IPS-15b (cell line): ENCODE measurements at regions not wholly inside any gene's neighbourhood (a gene's known extent, or its start where the extent isn't known, plus 50 kb on each side); places are given as distances from the start of the nearest gene placed in this dataset.
"Not testable (repeated sequence)": the region's sequence is repeated elsewhere in the genome, so short reads cannot be mapped to it uniquely, and the experiment has no call there.

Experiments used
- H3K27me3 ChIP-seq: one replicate; pipeline ENCODE4 v1.6.1; 2013; ENCODE audit warnings: low read length; ENCODE audit not compliant: control insufficient read depth, insufficient read depth
- H3K36me3 ChIP-seq: one replicate; pipeline ENCODE4 v1.6.1; 2013; ENCODE audit warnings: low read length; ENCODE audit not compliant: control insufficient read depth, insufficient read depth
- H3K4me1 ChIP-seq: one replicate; pipeline ENCODE4 v1.6.1; 2013; ENCODE audit warnings: mild to moderate bottlenecking, low read length; ENCODE audit not compliant: control insufficient read depth, insufficient read depth
- H3K4me3 ChIP-seq: one replicate; pipeline ENCODE4 v1.5.1; 2013; ENCODE audit warnings: low read depth, low read length
- H3K9ac ChIP-seq: one replicate; pipeline ENCODE4 v1.6.1; 2013; ENCODE audit warnings: low read depth, mild to moderate bottlenecking, low read length
- H3K9me3 ChIP-seq: one replicate; pipeline ENCODE4 v1.6.1; 2013; ENCODE audit warnings: mild to moderate bottlenecking, low read length; ENCODE audit not compliant: control insufficient read depth, insufficient read depth

DNA sequence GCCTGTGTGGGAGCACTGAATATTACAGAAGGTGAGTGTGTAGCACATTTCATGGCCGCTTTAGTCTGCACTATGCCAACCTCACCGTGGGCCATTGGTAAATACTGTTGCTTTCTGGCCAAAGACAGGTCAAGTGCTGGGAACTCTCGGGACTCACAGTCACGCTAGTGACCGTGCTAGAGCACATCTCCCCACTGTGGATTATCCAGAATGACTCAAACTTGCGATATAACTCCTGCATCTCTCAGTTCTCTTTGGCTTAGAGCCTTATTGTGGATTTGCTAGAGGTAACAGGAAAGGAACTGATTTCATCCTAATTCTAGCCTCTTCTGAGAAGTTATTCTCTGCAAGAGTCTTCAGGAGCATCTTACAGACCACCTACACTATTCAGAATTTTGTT, 86.5 kb downstream of the DAD1 start:
- H3K27me3 ChIP-seq: no peaks in the 10 kb centered on the region
- H3K4me3 ChIP-seq: no peak overlapping the region
- no peak overlapping the region for H3K9ac ChIP-seq
- no peaks in the 10 kb centered on the region for H3K9me3 ChIP-seq
- no peaks in the 10 kb centered on the region for H3K36me3 ChIP-seq
- H3K4me1 ChIP-seq: no peaks in the 10 kb centered on the region

DNA sequence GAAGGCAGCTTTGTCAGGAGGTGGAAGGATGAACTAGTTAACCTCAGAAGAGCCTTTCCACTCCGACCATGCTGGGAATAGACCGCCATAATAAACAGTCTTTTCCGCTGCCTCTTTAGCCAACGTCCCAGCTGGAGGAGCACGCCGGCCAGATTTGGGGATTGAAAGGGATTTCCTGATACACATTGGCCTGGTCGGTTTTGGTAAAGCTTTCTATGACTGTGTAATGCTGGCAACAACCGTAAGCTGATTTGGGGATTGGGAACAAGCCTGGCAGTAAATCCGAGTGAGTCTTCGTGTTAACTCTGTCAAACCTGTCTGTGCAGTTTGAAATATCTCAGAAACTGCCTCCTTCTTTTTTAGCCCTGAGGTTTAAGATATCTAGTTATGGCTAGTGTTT, 87.0 kb downstream of the DAD1 start:
- H3K36me3 ChIP-seq: no peaks in the 10 kb centered on the region
- no peaks in the 10 kb centered on the region for H3K9me3 ChIP-seq
- no peak overlapping the region for H3K4me3 ChIP-seq
- no peaks in the 10 kb centered on the region for H3K27me3 ChIP-seq
- H3K4me1 ChIP-seq: no peaks in the 10 kb centered on the region
- H3K9ac ChIP-seq: no peak overlapping the region

DNA sequence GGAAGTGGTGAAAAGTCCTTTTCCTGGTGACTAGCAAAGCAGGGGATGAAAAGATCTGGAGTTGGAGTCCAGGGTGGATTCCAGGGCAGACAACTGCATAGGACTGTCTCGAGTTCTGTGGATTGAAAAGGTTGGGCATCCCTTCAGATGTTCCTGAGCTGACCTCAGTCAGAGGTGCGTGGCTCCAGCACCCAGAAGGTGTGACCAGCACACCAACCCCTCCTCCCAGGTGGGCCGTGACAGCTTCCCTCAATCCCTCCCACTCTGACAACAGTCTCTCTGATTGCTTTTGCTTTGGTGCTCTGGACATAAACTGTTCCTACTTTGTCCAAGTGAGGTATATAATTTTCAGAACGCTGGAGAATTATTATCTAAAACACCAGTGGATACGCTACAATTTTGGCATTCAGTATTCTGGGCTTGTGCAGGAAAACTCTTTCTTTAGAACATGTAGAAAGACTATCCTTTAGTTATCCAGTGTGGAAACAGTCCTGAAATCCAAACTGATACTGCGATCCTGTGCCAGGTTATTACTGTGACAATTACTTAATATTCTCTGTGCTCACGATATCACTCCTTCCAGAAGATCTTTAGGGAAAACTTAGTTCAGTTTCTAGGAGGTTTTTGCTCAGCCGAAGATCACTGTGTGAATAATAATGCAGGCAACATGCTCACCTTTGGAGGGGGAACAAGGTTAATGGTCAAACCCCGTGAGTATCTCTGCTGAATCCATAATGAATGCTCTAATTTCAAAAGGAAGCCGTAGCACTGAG, 87.9 kb downstream of the DAD1 start:
- no peak overlapping the region for H3K9ac ChIP-seq
- no peak overlapping the region for H3K4me3 ChIP-seq
- no peaks in the 10 kb centered on the region for H3K4me1 ChIP-seq
- no peaks in the 10 kb centered on the region for H3K27me3 ChIP-seq
- H3K36me3 ChIP-seq: no peaks in the 10 kb centered on the region
- H3K9me3 ChIP-seq: no peaks in the 10 kb centered on the region

DNA sequence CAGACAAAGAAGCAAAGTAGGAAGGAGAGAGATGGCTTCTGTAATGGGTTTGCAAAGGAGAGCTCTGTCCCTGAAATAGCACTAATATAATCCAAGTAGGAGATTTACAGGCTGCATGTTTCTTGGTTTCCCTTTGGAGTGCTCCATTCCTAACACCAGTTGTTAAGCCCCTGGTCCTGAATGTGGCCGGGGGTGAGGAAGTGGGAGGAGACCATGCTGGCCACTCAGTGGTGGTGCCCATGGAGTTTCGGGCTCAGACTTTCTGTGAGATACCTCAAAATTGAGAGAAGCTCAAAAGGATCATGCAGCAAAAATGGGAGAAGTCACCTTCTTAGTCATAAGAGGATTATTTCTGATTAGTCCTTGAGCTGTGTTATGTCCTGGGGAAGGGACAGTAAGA, 88.5 kb downstream of the DAD1 start:
- no peaks in the 10 kb centered on the region for H3K4me1 ChIP-seq

DNA sequence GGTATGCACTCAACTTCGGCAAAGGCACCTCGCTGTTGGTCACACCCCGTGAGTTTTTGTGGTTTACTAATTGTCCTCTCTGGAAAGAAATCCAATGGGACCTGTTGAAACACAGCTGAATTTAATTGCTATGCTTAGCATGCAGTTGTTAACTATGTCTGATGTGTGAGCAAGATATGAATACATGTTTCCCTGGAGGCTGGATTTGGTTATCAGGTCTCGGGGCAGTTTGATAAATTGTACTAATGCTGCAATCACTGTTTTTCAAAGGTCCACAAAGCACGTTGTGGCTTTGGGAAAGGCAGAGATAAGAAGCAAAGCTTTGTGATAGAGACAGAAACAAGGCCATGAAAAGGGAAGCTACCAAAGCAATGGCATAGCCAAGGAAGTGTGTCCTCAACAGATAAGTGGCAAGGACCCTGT, 91.3 kb downstream of the DAD1 start:
- Histone ChIP-seq H3K9me3 (no peaks in the 10 kb centered on the region), H3K9ac (no peak overlapping the region), H3K27me3 (no peaks in the 10 kb centered on the region), H3K4me3 (no peak overlapping the region), H3K36me3 (no peaks in the 10 kb centered on the region), H3K4me1 (no peaks in the 10 kb centered on the region)

More for the DNA sequence above, 88.5 kb downstream of the DAD1 start:
- Histone ChIP-seq H3K9me3 (no peaks in the 10 kb centered on the region), H3K4me3 (no peak overlapping the region), H3K27me3 (no peaks in the 10 kb centered on the region), H3K9ac (no peak overlapping the region), H3K36me3 (no peaks in the 10 kb centered on the region)

DNA sequence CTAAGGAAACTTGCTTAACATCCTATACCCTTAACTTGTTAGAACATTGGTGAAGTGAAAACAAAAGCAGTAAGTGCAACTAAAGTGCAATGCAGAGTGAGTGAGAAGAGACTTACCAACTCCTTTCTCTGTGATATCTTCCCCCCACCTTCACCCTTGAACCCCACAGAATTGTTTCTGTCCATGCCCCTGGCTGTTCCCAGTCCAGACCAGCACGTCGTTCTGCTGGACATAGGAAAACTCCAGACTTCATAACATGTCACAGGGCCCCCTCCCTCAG, 91.9 kb downstream of the DAD1 start:
- Histone ChIP-seq H3K27me3 (no peaks in the 10 kb centered on the region), H3K4me1 (no peaks in the 10 kb centered on the region), H3K9ac (no peak overlapping the region), H3K4me3 (no peak overlapping the region), H3K9me3 (no peaks in the 10 kb centered on the region), H3K36me3 (no peaks in the 10 kb centered on the region)

DNA sequence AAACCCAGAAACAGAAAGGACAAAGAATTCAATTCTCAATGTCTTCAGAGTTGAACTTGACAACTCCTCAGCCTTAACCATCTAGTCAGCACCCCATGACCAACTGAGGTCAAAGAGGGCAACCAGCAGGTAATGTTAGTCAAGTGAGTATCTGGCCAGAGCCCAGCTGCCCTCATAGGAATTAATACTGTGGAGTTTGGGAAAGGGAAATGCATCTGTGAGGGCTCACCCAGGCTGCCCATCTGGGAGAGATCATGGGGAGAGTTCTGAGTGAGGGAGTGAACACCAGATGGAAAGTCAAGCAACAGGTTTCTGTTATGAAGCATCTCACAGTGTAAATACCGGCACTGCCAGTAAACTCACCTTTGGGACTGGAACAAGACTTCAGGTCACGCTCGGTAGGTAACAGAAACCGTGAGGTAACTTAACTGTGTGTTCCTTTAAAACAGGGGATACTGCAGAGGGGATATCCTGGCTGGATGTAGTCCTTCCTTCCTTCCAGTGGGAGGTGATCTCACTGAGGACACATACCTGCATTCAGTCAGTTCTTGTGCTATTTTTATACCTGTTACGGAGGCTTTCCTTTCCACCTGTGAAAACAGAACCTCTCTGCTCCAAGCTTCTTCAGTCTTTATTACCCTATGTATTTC, 94.4 kb downstream of the DAD1 start:
- H3K4me1 ChIP-seq: no peaks in the 10 kb centered on the region
- no peaks in the 10 kb centered on the region for H3K27me3 ChIP-seq
- H3K9ac ChIP-seq: no peak overlapping the region
- H3K9me3 ChIP-seq: no peaks in the 10 kb centered on the region
- no peak overlapping the region for H3K4me3 ChIP-seq
- H3K36me3 ChIP-seq: no peaks in the 10 kb centered on the region

DNA sequence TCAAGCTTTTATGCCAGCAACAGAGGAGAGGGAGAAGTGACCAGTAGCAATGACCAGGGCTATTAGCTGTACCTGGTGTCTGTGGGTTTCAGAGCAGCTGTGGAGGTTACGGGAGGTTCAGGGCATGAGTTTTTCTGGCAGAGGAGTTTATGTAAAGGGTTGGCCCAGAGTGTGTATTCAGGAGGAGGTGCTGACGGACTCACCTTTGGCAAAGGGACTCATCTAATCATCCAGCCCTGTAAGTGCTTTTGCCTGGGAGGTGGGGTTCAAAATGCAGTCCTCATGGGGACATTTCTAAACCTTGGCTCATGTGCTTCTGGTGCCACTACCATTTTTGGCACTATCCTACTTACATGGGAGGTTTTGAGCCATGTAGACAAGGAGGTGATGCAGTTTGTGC, 95.3 kb downstream of the DAD1 start:
- Histone ChIP-seq H3K36me3 (no peaks in the 10 kb centered on the region), H3K4me1 (no peaks in the 10 kb centered on the region)

DNA sequence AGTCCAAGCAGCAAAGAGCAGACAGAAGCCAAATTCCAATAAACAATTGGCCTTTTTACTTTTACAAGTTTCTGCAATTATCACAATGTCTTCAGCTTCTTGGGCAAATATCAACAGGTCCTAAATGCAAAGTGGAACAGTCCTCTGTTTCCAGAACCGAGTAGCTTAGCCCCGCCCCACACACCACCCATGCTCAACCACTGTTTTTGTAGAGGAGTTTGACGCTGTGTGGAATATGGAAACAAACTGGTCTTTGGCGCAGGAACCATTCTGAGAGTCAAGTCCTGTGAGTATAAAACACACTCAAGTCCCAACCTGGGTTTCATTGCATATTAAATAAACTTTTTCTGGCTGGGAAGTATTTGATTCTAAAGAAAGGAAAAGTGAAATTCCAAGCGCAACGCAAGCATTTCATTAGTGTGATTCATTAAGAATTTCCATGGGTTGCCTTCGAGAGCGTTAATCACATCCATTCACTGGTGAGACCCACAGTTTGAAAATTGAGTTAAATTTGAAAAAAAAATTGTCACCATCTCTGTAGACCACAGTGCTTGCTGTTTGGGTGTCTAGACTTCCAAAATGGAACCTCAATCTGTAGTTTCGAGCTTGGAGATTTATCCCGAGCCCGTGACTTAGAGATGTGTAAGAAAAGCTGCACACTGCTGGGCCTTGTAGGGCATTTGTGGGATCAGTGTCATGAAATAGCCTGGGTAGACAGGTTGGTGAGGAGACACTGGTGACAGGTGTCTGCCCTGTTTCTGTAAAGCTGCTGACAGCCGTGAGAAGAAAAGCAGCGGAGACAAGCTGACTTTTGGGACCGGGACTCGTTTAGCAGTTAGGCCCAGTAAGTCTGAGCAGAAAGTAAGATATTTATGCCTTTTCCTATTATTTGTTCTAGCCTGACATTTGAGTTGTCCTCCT, 96.1 kb downstream of the DAD1 start:
- Histone ChIP-seq H3K4me1 (no peaks in the 10 kb centered on the region), H3K36me3 (no peaks in the 10 kb centered on the region), H3K9ac (no peak overlapping the region), H3K27me3 (no peaks in the 10 kb centered on the region), H3K9me3 (no peaks in the 10 kb centered on the region), H3K4me3 (no peak overlapping the region)

More for the DNA sequence above, 95.3 kb downstream of the DAD1 start:
- Histone ChIP-seq H3K9me3 (no peaks in the 10 kb centered on the region), H3K27me3 (no peaks in the 10 kb centered on the region), H3K9ac (no peak overlapping the region), H3K4me3 (no peak overlapping the region)

DNA sequence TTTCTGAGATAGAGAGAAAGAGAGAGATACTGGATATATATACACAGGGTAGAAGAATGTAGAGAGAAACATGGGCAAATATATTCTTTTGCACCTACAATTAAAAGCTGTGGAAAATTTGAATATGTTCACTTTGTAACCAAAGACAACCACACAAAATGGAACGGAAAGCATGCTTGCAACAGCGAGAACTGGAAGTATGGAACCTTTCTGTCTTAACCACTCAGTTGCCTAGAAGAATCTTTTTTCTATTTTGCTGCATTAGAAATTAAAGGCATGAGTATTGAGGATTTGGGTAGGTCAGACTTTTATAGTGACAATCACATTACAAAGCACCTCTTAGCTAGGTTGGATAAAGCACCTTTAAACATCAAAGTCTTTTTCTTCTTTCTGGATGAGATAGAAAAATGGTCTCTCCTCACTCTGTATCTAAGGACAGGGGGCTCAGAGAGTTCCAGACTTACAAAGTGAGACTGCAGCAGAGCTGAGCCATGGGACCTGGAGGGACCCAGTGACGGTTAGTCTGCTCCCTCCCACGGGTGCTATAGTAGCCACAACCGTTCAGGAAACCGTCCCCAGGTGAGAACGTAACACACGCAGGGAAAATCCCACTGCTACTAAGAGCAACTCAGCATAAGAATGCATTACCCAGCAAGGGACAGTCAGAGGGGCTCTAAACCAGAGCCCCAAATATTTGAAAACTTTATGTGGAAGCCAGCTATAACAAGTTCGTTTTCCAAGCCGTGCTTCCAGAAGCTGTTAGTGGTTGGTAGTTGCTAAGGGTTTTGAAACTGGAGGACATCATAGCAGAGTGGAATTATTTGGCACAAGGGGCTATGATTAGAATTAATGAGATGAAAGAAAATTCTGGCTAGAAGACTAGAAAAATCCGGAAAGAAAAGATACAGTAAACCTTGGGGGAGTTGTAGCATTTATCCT, 97.1 kb downstream of the DAD1 start:
- Histone ChIP-seq H3K4me1 (no peaks in the 10 kb centered on the region), H3K9me3 (no peaks in the 10 kb centered on the region), H3K4me3 (no peak overlapping the region), H3K36me3 (no peaks in the 10 kb centered on the region), H3K9ac (no peak overlapping the region), H3K27me3 (no peaks in the 10 kb centered on the region)

DNA sequence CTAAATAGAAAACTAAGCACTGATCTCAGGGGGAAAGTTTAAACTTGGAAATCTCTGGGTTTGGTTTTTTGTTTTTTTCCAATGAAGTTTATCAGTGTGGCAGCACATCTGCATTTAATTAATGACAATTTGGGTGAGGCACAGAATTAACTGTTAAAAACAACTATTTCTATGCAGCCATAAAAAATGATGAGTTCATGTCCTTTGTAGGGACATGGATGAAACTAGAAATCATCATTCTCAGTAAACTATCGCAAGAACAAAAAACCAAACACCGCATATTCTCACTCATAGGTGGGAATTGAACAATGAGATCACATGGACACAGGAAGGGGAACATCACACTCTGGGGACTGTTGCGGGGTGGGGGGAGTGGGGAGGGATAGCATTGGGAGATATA, 98.0 kb downstream of the DAD1 start:
- H3K9ac ChIP-seq, H3K4me3 ChIP-seq: not testable (repeated sequence)

More for the DNA sequence above, 98.0 kb downstream of the DAD1 start:
- H3K9me3 ChIP-seq, H3K27me3 ChIP-seq, H3K36me3 ChIP-seq, H3K4me1 ChIP-seq: not testable (repeated sequence)
